RWPE2 (cell line): ENCODE measurements at regions not wholly inside any gene's neighbourhood (a gene's known extent, or its start where the extent isn't known, plus 50 kb on each side); places are given as distances from the start of the nearest gene placed in this dataset.

ENCODE experiments used
- ATAC-seq: fragments of 200-7000 bp; cut with Tn5 transposase; 3 replicates; pipeline ENCODE4 v1.9.1; 2021; ENCODE audit warnings: low read depth
- DNase-seq: peaks from one replicate; pipeline ENCODE4 v3.0.0-alpha.2; 2020; ENCODE audit warnings: low spot score
- H3K27ac ChIP-seq: fragments of 450-650 bp; 2 replicates; pipeline ENCODE4 v1.5.1; 2017; ENCODE audit warnings: mild to moderate bottlenecking; ENCODE audit not compliant: poor library complexity, severe bottlenecking
- H3K27me3 ChIP-seq: fragments of 250-450 bp; sonication (Bioruptor Pico); 2 replicates; pipeline ENCODE4 v1.5.1; 2021; ENCODE audit warnings: mild to moderate bottlenecking, moderate library complexity; ENCODE audit not compliant: insufficient read depth, poor library complexity, severe bottlenecking
- H3K36me3 ChIP-seq: fragments of 250-450 bp; sonication (Bioruptor Pico); 2 replicates; pipeline ENCODE4 v1.5.1; 2020; ENCODE audit warnings: low read depth, mild to moderate bottlenecking, moderate library complexity
- H3K4me1 ChIP-seq: fragments of 250-450 bp; sonication (Bioruptor Pico); 2 replicates; pipeline ENCODE4 v1.5.1; 2021; ENCODE audit warnings: mild to moderate bottlenecking, moderate library complexity; ENCODE audit not compliant: insufficient read depth, poor library complexity, severe bottlenecking
- H3K4me3 ChIP-seq: fragments of 250-450 bp; sonication (Bioruptor Pico); 2 replicates; pipeline ENCODE4 v1.5.1; 2021; ENCODE audit warnings: mild to moderate bottlenecking, moderate library complexity; ENCODE audit not compliant: severe bottlenecking
- H3K9me3 ChIP-seq: fragments of 250-450 bp; sonication (Bioruptor Pico); 2 replicates; pipeline ENCODE4 v1.5.1; 2021; ENCODE audit warnings: mild to moderate bottlenecking, moderate library complexity; ENCODE audit not compliant: severe bottlenecking
- TF ChIP-seq, protein P1 (sequence below): fragments of 450-650 bp; IDR thresholded peaks from one replicate; pipeline ENCODE4 v1.5.1; 2017; ENCODE audit warnings: mild to moderate bottlenecking, moderate library complexity; ENCODE audit not compliant: poor library complexity, severe bottlenecking

GRCh38 chr2:217338306-217338916 lies 478.5 kb upstream of the TNP1 start:
- TF ChIP-seq, protein P1, sequence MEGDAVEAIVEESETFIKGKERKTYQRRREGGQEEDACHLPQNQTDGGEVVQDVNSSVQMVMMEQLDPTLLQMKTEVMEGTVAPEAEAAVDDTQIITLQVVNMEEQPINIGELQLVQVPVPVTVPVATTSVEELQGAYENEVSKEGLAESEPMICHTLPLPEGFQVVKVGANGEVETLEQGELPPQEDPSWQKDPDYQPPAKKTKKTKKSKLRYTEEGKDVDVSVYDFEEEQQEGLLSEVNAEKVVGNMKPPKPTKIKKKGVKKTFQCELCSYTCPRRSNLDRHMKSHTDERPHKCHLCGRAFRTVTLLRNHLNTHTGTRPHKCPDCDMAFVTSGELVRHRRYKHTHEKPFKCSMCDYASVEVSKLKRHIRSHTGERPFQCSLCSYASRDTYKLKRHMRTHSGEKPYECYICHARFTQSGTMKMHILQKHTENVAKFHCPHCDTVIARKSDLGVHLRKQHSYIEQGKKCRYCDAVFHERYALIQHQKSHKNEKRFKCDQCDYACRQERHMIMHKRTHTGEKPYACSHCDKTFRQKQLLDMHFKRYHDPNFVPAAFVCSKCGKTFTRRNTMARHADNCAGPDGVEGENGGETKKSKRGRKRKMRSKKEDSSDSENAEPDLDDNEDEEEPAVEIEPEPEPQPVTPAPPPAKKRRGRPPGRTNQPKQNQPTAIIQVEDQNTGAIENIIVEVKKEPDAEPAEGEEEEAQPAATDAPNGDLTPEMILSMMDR: no peak

GRCh38 chr2:217337771-217338170 lies 477.9 kb upstream of the TNP1 start:
- no peak overlapping the region for H3K4me3 ChIP-seq
- peak overlapping the region; percentile 54 for H3K27ac ChIP-seq
- DNase-seq (no peak), ATAC-seq (no peak)
- no peaks in the 10 kb centered on the region for H3K9me3 ChIP-seq
- no peaks in the 10 kb centered on the region for H3K36me3 ChIP-seq
- H3K27me3 ChIP-seq: no peaks in the 10 kb centered on the region
- TF ChIP-seq, protein P1: no peak
- peaks cover 12% of the 10 kb centered on the region for H3K4me1 ChIP-seq

More at GRCh38 chr2:217338306-217338916, 478.5 kb upstream of the TNP1 start:
- no peak overlapping the region for H3K4me3 ChIP-seq
- ATAC-seq (0 out of 3 replicates have a peak, but pooled peaks have one; percentile 46), DNase-seq (no peak)
- H3K27me3 ChIP-seq: no peaks in the 10 kb centered on the region
- H3K9me3 ChIP-seq: no peaks in the 10 kb centered on the region
- H3K4me1 ChIP-seq: peaks cover 12% of the 10 kb centered on the region
- no peaks in the 10 kb centered on the region for H3K36me3 ChIP-seq
- H3K27ac ChIP-seq: peak overlapping the region; percentile 54

DNA sequence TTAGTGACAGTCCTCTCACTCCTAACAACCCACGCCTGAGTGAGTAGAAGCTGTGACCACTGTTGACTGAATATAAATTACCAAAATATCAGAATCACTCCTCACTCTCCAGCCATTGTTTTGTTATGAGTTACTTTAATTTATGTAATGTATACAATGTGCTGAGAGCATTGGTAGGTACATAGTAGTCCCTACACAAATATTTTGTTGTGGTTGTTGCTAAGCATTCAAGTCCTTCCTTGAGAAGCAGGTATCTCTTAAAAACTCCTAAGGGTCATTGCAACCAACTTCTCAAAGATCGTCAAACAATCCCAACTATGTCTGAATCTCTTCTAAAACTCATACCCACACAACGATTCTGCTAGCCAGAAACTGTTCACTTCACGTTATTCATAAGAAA lies 476.8 kb upstream of the TNP1 start:
- TF ChIP-seq, protein P1: no peak
- H3K27ac ChIP-seq: no peak overlapping the region
- H3K4me3 ChIP-seq: no peak overlapping the region
- H3K9me3 ChIP-seq: no peaks in the 10 kb centered on the region
- H3K27me3 ChIP-seq: no peaks in the 10 kb centered on the region
- ATAC-seq (no peak), DNase-seq (no peak)
- H3K4me1 ChIP-seq: peaks cover 20% of the 10 kb centered on the region
- H3K36me3 ChIP-seq: no peaks in the 10 kb centered on the region

DNA sequence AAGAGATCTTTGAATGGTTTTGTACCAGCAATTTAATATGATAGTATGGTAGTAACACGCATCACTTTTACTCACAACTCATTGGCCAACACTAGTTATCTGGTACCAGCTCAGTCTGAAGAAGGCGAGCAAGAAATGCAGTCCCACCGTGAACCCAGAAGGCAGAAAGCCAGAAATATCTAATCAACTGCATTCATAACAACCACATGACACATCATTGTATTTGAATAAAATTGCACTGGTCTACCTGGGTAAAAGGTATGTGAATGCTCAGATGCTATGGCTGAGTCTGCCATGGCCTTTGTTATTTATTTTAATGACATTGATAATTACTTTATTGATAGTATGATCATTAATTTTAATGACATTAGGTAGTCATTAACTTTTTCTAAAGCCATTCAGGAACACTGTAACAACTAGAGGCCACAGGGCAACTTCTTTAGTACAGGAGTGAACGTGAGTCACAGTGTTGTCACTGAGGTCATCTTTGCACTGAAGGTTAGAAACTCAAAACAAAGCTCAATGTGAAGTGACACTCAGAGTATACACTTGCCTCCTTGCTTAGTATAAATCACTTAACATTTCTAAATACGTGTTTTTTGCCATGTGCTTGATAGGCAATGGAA lies 475.6 kb upstream of the TNP1 start:
- ATAC-seq (peak; percentile 20; the same call in 1 of the 3 replicates), DNase-seq (no peak)

More for the DNA sequence above, 475.6 kb upstream of the TNP1 start:
- TF ChIP-seq, protein P1: no peak
- Histone ChIP-seq H3K27me3 (no peaks in the 10 kb centered on the region), H3K27ac (peak overlapping the region; percentile 10), H3K36me3 (no peaks in the 10 kb centered on the region), H3K4me3 (no peak overlapping the region), H3K9me3 (no peaks in the 10 kb centered on the region), H3K4me1 (peaks cover 28% of the 10 kb centered on the region)
